ENCODE measurements at regions not wholly inside any gene's neighbourhood (a gene's known extent, or its start where the extent isn't known, plus 50 kb on each side); places are given as distances from the start of the nearest gene placed in this dataset.

DNA sequence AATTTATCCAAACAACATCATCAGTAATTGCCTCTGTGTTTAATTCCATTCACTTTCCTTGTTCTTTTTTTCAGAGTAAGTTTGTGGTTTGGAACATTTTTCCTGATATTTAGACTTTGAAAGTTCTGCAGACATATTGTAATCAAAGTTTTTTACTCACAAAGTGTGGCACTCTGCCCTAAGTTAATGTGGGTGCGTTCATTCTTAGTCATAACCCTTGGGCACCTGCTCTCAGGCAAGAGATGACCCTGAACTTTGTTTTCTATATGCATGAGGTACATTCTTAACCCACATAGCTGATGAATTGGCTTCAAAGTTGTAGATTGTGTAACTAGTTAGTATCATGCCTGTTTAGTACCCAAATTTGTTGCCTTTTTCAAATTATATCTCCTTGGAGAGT, 424.3 kb downstream of the GRXCR1 start:
- DNase-seq (no peak), ATAC-seq (ENCODE audit: low FRiP score in 2 of 2) (no peak)
- H3K27ac ChIP-seq = no peak overlapping the region
- 76 to 81% methylated on average over 1 of the region's 1 CpG for WGBS, 2 donors
- no peaks in the 10 kb centered on the region for H3K9me3 ChIP-seq
- no peaks in the 10 kb centered on the region for H3K36me3 ChIP-seq
- TF ChIP-seq, protein P1, sequence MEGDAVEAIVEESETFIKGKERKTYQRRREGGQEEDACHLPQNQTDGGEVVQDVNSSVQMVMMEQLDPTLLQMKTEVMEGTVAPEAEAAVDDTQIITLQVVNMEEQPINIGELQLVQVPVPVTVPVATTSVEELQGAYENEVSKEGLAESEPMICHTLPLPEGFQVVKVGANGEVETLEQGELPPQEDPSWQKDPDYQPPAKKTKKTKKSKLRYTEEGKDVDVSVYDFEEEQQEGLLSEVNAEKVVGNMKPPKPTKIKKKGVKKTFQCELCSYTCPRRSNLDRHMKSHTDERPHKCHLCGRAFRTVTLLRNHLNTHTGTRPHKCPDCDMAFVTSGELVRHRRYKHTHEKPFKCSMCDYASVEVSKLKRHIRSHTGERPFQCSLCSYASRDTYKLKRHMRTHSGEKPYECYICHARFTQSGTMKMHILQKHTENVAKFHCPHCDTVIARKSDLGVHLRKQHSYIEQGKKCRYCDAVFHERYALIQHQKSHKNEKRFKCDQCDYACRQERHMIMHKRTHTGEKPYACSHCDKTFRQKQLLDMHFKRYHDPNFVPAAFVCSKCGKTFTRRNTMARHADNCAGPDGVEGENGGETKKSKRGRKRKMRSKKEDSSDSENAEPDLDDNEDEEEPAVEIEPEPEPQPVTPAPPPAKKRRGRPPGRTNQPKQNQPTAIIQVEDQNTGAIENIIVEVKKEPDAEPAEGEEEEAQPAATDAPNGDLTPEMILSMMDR (IDR thresholded peaks at IDR 0.05) = no peak
- H3K27me3 ChIP-seq = no peaks in the 10 kb centered on the region
- no peaks in the 10 kb centered on the region for H3K4me1 ChIP-seq
- H3K4me3 ChIP-seq = no peak overlapping the region

DNA sequence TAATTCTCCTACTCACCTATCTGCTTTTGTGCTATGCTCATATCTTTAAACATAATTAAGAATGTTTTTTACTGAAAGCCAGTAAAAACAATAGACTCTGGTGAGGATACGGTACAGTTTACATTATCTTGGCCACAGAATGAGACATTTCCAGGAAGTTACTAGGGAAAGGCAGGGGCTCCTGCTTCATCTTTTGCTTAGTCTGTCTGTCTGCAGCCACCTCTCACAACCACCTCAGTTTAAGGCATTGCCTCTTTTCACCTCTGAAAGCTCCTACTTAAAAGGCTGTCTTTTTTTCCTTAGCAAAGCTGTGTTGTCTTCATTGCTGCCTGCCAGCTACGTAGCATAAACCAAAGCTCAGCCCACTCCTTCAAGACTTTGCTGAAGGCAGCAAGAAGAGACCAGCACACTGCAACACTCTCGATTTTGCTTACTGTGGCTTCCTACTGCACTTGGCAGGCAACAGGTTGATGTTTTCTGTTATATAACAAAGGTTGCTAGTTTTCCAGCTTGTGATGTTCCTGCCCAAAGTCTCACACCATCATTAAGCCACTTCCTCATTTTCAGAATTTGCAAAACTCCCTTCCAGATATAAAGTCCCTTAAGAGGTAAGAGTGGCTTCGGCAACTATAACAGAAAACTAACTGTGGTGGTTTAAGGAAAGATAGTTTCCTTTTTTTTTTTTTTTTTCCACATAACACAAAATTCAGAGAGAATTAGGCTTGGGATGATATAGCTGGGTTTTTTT, 432.9 kb downstream of the GRXCR1 start:
- no peak overlapping the region for H3K27ac ChIP-seq
- H3K4me1 ChIP-seq = no peaks in the 10 kb centered on the region
- H3K9me3 ChIP-seq = no peaks in the 10 kb centered on the region
- no peaks in the 10 kb centered on the region for H3K27me3 ChIP-seq
- no peak for DNase-seq
- no peaks in the 10 kb centered on the region for H3K36me3 ChIP-seq
- TF ChIP-seq POLR2A (IDR thresholded peaks at IDR 0.05) (no peak), POLR2AphosphoS5 (IDR thresholded peaks at IDR 0.05) (no peak), EP300 (IDR thresholded peaks at IDR 0.05) (no peak)
- TF ChIP-seq, protein P1 (IDR thresholded peaks at IDR 0.05) = no peak
- no peak overlapping the region for H3K4me3 ChIP-seq
- whole genome bisulfite sequencing, 2 donors = 24 to 39% methylated on average over 4 of the region's 4 CpGs
- no peak for ATAC-seq (ENCODE audit: low FRiP score in 2 of 2)

- H3K27me3 ChIP-seq = no peaks in the 10 kb centered on the region
- DNase-seq (no peak), ATAC-seq (ENCODE audit: low FRiP score in 2 of 2) (no peak)
- H3K9me3 ChIP-seq = no peaks in the 10 kb centered on the region
- no peaks in the 10 kb centered on the region for H3K36me3 ChIP-seq
- no peak overlapping the region for H3K27ac ChIP-seq
- H3K4me3 ChIP-seq = no peak overlapping the region
- TF ChIP-seq POLR2AphosphoS5 (IDR thresholded peaks at IDR 0.05) (no peak), EP300 (IDR thresholded peaks at IDR 0.05) (no peak), POLR2A (IDR thresholded peaks at IDR 0.05) (no peak)
- TF ChIP-seq, protein P1 (IDR thresholded peaks at IDR 0.05) = no peak
- WGBS, 2 donors = 66 to 76% methylated on average over 1 of the region's 1 CpG
- H3K4me1 ChIP-seq = no peaks in the 10 kb centered on the region
Observed at GRCh38 chr4:43330288-43330687, 437.8 kb downstream of the GRXCR1 start.

GRCh38 chr4:43331226-43332051, 438.9 kb downstream of the GRXCR1 start:
- 91 to 94% methylated on average over 1 of the region's 1 CpG for WGBS, 2 donors
- Histone ChIP-seq H3K36me3 (no peaks in the 10 kb centered on the region), H3K27me3 (no peaks in the 10 kb centered on the region), H3K27ac (no peak overlapping the region), H3K4me1 (no peaks in the 10 kb centered on the region), H3K9me3 (no peaks in the 10 kb centered on the region), H3K4me3 (no peak overlapping the region)
- DNase-seq = no peak
- ATAC-seq (ENCODE audit: low FRiP score in 2 of 2) = no peak
- TF ChIP-seq POLR2AphosphoS5 (IDR thresholded peaks at IDR 0.05) (no peak), EP300 (IDR thresholded peaks at IDR 0.05) (no peak)

DNA sequence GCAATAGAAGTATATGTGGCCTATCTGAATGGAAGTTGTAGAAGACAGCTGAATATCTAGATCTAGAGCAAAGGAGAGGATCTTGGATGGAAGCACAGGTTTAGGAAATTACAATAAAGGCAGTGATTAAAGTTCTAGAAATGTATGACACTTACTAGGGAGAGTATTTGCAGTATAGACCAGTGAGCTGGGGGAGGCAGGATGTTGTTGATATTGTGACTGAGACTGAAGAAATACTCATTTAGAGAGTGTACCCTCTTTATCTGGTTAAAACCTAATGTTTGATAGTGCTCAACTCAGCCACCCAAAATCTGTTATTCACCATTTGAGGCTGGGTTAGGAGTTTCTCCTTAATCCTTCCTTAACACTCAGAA, 439.5 kb downstream of the GRXCR1 start:
- H3K27me3 ChIP-seq = no peaks in the 10 kb centered on the region
- H3K27ac ChIP-seq = no peak overlapping the region
- no peak overlapping the region for H3K4me3 ChIP-seq
- ATAC-seq (ENCODE audit: low FRiP score in 2 of 2) (no peak), DNase-seq (no peak)
- TF ChIP-seq EP300 (IDR thresholded peaks at IDR 0.05) (no peak), POLR2A (IDR thresholded peaks at IDR 0.05) (no peak), POLR2AphosphoS5 (IDR thresholded peaks at IDR 0.05) (no peak)
- TF ChIP-seq, protein P1 (IDR thresholded peaks at IDR 0.05) = no peak
- no peaks in the 10 kb centered on the region for H3K4me1 ChIP-seq
- H3K36me3 ChIP-seq = no peaks in the 10 kb centered on the region
- no peaks in the 10 kb centered on the region for H3K9me3 ChIP-seq
